Right lung (tissue), 2 donors: ENCODE measurements at regions not wholly inside any gene's neighbourhood (a gene's known extent, or its start where the extent isn't known, plus 50 kb on each side); places are given as distances from the start of the nearest gene placed in this dataset.

Source experiments
- DNase-seq, 2 donors: peaks; one replicate each; pipeline ENCODE4 v3.0.0-alpha.2; 2013

DNA sequence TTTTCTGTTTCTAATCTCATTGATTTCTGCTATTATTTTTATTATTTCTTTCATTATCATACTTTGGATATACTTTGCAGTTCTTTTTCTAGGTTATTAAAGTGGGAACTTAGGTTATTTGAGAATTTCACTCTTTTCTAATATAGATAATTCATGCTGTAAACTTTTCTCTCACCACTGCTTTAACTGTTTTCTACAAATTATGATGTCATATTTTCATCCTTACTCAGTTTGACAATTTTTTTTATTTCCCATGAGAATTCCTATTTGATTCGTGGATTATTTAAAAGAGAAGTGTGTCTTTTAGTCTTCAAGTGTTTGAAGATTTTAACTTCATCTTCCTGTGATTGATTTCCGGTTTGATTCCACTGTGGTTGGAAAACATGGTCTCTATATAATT is 336.8 kb upstream of the SALL1 start:
- DNase-seq, result no peak

DNA sequence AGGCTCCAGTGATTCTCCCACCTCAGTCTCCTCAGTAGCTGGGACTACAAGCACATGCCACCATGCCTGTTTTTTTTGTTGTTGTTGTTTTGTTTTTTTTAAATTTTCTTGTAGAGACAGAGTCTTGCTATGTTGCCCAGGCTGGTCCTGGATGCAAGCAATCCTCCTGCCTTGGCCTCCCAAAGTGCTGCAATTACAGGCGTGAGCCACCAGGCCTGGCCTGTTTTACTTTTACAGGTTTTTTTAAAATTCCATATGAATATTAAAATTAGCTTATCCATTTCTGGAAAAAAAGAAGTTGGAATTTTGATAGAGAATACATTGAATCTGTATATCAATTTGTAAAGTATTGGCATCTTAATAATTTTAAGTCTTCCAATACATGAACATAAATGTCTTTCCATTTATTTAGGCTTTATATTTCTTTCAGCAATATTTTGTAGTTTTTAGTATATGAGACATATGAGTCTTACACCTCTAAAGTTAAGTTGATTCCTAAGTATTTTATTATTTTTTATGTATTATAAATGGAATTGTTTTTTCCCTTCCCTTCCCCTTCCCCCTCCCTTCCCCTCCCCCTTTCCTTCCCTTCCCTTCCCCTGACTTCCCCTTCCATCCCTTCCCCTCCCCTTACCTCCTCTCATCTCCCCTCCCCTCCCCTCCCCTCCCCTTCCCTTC is 323.5 kb upstream of the SALL1 start:
- DNase-seq, result no peak

DNA sequence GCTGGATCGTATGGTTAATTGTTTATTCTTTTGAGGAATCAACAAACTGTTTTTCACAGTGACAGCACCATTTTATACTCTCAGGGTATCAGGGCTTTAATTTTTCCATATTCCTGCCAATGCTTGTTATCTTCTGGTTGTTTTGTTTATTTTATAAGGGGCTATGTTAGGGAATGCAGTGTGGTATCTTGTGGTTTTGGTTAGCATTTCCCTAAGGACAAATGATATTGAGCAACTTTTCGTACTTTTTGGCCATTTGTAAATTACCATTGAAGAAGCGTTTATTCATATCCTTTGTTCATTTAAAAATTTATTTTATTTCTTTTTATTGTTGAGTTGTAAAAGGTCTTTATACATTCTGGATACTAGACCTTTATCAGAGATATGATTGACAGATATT is 322.0 kb upstream of the SALL1 start:
- no peak for DNase-seq

DNA sequence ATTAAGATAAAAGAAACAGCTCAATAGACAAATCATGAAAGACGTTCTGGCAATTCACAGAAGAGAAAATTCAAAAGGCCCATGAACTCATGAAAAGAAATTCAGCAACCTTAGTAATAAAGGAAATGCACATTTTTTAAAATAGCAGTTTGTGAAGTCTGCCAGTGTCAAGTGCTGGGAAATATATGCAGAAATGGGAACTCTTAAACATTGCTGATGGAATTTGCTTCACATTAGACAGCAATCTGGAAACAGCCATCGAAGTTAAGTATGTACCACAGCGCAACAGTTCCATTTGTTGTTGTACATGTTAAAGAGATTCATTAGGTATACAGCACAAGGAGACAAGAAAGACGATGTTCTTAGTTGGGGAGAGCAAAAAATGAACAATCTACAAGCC is 319.4 kb upstream of the SALL1 start:
- DNase-seq, result no peak

DNA sequence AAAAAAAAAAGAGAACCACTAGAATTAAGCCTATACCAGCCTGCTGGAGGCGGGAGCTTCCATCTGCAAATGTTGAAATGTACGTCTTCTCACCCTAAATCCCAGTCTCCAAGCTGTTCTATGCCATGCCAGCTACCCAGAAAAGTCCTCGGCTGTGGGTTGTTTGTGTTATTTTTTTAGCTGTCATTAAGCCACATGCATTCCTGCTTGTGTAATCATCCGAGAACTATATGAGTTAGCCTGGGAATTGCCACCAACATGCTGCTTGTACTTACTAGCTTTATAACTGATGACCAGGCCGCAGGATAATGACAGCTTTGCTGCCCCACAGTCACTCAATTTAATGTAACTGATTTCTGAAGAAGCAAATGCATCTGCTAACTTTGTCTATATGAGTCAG is 313.9 kb upstream of the SALL1 start:
- no peak for DNase-seq

DNA sequence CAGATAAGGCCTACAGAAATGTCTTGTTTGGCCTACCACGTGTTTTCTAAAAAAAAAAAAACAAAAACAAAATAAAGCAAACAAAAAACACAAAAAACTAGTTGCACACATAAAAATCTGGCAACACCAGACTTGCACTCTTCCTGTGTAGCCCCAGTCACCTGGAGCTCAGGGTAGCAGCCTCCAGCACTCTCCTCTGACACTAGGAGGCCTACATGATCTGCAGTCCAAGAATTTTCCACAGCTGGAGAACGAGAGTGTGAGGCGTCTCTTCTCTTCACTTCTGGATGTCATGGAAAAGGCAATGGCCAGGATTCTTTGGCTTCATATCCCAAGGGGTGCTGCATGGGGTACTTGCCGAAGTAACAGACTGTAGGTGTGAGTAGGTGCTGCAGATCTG is 310.2 kb upstream of the SALL1 start:
- no peak for DNase-seq

DNA sequence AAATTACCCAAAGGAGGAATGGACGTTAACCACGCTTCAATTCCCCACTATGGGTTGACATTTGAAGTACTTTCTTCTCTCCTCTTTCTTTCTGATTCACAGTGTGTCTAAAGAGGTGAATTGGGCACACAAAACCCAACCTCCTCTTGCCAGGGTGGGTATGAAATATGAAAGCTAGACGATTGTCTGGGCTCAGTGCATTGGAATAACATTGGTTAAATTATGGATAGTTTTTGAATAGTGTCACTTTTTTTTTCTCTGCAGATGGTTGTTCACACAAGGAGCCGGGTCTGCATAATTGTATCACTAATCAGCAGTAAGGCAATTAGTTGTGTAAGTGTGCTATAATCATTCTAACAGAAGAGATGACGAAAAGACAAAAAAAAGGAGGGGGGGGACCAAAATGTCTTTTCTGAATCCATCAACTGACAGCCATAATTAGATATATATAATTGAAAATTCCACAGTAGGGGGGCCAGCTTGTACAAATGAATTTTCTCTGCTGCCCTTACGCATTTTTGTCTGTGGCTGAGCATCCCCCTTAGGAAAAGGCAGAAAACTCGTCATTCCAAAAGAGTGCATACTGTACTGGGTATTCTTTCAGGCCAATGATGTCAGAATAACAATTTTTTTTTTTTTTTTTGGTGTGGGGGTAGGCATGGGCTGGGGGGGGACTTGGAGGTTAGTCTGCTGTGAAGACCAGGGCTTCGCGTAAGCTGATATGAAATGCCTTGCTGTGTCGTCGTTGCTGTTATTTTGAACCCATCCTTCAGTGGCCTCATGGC is 307.5 kb upstream of the SALL1 start:
- DNase-seq, result no peak

DNA sequence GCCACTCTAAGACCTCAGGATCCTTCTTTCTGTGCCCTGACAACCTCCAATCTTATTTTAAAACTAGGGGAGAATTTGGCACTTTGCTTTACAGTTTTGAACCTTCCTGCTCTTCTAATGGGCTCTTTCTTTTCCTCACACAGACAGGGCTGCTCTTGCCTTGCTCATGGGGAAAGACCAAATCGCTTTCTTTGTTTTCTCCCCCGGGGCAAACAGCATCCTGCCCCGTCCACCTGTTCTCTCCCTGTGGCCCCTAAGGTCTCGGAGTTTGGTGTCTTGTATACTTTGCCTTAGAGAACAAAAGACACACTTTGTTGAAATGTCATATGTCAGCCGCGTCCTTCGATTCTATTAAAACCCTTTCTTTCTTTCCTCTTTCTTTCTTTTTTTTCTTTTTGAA is 306.7 kb upstream of the SALL1 start:
- DNase-seq, result no peak

DNA sequence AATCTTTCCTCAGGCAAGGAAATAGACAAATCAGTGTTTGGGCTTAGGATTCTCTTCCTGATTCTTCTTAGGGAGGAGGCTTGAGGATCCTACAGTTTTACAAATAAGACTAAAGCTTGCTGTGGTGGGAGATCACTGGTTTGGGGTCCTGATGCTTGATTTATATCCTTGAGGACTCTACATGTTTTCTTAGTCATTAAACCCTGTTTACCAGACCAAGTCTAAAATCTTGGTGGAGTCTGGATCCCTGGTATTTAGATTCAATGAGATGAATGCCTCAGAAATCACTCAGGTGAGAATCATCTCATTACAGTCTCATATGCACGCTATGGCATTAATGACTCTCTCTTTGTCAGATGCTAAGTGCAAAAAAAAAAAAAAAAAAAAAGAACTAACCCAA is 304.3 kb upstream of the SALL1 start:
- DNase-seq, result no peak

DNA sequence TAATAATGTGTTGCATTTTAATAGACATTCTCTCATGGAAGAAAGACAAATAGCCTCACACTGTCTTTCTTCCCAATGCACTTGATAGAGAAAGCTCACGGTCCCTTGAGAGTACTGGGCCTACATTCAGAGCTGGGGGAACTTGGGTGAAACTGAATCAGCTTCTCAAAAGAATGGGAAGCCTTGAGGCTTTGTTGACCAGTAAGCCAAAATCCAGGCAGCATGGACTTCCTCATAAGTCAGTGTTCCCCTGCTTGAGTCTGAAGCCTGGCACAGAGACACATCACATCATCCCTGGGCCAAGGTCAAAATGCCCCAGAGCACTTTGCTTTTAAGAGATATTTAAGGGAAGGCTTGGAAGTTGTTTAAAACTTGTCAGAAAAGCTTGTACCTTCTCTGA is 302.2 kb upstream of the SALL1 start:
- DNase-seq, result no peak

DNA sequence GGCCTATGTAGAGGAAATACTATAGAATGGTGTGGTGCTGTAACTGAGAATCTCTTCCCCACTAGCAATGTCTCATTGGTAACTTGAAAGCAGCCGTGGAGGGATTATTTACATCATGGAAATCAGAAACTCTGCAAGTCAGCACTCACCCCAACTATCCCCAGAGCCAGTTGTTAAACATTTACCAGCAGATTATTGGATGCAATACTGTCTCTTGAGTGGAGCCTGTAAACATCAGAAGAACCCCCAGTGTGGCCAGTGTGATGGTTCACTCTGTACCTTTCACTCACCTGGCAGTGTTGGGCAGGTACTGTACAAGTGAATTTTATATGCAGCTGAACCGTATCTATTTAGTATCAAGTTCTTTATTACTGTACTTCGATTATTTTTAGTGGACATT is 299.8 kb upstream of the SALL1 start:
- no peak for DNase-seq

DNA sequence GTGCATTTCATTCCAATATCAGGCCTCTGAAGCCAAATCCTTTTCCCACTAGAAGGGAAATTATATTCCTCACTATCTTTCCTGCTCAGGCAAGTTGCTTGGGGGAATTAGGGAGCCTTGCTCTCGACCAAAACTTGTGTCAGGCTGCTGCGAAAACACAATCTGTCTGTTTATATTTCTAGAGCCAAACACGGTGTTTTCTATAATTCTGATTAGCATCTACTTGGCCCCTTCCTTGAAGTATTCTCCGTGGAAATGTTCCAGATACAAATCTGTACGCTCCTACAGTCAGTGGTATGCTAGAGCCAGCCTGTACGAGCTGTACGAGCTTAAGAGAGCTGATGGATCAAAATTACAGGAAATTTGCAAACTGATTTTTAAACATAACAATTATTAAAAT is 299.3 kb upstream of the SALL1 start:
- no peak for DNase-seq

DNA sequence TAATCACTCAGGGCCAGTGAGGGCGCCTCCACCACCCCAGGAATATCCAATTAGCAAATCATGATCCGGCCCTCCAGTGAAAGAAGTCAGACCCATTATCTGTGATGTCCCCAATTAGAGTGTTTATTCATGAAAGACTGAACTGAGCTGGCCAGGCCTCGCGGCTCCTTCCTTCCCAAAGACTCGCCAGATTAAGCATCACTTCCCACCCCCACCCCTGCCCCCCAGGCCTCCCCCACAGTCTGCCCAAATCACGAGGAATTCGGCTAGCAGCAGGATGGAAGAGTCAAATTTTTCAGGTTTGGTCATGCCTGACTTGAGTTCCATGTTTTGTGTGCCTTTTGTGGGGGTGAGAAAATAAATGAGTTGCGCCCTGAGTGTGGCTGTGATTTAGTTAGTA is 298.4 kb upstream of the SALL1 start:
- no peak for DNase-seq

DNA sequence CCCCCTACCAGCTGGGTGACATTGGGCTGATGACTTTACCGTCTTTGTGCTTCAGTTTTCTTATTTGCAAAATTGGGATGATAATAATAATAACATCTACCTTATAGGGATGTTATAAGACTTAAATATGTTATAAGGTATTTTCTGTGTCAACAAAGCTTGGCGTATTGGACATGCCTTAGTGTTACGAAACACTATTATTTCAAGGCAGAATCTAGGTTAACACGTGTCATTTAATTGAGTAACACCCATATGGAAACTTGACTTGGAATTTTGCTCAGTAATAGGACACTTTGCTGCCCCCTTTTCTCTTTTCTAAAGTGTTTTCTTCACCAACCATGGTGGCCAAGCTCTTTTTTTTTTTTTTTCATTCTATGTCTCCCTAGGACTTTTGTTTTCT is 294.2 kb upstream of the SALL1 start:
- no peak for DNase-seq

DNA sequence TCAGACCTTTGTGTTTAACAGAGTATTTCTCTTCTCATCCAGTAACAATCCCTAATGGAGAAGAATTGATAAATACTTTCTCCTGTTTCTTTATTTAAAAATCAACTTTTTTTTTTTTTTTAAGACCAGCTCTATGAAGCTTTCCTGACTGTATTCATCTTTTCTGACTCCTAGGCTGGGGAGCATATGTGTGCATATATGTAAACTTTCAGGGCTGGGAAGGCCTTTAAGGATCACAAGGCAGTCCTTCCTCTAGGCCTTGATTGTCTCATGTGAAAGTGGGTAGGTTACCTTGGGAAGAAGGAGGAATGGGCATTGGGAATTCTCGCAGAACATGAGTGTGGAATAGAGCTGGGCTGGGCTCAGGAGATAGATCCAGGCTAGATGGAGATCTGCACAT is 292.9 kb upstream of the SALL1 start:
- no peak for DNase-seq

DNA sequence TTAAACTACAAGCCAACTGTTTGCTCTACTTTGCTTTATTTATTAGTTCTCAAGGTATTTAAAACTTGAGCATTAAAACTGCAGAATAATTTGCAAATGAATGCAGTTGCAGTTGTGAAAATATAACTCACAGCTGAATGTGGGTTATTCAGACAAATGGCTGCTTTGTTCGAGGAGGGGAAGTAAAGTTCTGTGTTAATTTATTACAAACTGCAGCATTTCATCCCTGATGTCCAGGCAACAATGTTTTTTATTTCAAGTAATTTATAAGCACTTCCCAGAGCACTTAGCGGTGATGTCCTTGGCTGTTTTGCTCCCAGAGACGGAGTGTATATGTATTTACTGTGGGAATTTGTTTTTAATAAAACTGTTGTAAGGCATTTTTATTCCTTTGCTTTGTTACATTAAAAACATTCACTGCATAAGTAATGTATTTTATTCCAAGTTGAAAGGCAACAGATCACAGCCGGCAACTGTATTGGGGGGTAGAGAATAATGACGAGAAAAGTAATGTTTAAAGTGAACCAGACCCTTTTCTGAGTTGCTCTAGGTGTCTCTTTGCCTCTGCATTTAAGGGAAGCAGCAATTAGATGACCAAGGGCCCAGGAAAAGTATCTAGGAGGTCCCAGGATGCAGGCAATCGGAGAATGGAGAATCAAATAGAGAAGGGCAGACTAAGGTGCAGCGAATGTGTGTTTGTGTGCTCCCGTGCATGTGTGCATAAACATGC is 291.2 kb upstream of the SALL1 start:
- no peak for DNase-seq

DNA sequence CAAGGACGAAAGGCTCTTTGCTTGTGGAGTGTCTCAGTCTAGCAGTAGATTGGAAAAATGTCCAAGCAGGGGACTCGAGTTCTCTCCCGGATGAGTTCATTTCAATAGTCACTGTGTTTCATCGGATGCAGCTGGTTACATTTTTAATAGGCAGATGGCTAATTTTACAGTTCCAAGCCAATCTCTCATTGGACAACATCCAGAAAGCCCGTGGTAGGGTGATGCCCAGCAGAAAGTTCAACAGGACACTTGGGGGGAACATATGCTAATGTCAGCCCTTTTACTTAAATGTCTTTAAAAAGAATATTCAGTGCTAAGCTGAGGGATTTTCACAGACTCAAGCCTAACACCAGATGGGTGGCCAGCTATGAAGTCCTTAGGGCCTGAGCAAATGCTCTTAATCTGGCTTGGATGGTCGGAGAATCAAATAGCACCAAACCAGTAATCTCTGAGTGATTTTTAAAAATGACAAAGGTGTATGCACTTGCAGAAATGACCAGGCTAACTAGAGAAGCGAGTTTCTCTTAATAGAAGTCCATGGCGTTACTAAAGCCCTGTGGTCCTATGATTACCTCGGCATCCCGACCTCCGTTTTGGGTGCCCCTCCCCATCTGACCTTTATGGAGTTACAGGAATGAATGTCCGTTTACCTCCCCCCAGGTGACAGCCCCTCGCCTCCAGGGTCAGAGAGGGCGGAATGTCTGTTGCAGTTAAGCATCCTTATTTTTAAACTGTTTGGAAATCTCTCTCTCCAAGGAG is 289.2 kb upstream of the SALL1 start:
- no peak for DNase-seq

DNA sequence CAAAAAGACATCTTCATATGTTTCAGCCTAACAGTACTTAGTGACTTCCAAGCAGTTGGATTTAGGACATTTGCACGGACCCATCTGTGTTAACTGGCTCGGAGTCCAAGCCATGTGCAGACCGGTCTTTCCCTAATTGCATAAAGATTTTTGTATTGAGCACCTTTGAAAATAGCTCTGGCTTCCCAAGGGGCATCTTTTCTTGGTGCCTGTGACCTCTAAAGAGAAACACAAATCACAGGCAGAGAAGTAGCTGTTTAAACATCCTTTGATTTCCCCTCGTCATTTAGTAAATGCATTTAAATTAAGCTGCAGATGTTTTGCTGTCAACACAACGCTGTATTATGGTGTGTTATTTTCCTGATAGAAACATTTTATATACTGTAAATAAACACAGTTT is 288.2 kb upstream of the SALL1 start:
- DNase-seq, result no peak

DNA sequence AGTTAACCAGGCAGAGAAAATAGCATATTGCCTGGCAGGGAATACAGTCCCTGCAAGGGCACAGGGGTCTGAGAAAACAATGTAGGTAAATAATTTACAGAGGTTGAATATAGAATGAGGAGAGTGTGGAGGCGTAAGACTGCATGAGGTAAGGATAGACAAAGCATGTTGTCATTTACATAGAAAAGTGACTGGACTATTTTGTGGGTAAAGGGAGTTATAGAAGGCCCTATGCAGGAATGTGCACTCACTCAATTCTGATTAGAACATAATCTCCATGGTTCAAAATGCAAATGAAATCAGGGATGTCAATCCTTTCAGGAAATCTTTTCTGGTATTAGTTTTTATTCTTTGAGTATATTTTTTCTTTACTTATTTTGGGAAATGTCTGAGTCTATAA is 285.7 kb upstream of the SALL1 start:
- DNase-seq, result no peak

DNA sequence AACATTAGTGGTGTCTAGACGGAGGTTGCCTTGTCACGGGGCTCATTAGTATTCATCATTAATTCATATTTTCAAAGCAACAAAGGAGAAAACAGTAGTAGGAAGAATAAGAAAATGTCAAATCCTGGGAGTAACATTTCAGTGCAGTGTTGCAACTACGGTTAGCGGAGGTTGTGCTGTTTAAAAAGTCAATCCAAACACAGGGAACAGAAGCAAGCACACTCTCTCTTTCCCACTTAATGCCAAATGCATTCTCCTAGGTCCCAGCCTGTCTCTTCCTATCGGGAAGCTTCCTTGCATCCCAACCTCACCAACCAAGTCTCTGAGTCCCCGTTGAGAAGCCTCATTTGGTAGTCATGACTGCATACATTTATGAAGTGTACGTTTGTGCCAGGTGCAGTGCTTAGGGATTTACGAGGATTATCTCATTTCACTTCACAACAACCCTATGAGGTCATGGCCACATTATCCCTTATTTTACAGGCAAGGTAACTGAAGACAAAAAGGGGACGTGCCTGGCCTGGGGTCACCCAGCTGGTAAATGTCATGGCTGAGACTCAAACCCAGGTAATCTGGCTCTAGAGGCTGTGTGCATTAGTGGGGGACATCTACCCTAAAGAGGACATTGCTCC is 283.6 kb upstream of the SALL1 start:
- DNase-seq, result no peak

DNA sequence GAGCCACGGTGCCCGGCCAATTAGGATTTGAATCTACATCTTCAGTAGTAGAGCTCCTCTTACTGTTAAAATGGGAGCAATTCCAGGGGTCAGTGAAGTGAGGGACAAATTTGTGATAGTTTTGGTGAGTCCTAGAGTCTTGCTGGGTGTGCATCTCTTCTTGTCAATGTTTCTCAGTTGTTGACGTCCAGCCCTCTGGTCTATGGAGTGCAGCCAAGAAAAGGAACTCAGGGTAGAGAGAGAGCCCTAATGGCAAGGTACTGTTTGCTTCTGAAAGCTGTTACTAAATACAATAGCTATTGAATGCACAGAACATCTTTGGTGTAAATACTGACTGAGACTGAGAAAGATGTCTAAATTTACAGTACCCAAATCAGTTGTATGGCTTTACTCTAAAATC is 282.5 kb upstream of the SALL1 start:
- DNase-seq, result no peak
